ENCODE measurements at regions not wholly inside any gene's neighbourhood (a gene's known extent, or its start where the extent isn't known, plus 50 kb on each side); places are given as distances from the start of the nearest gene placed in this dataset.

DNA sequence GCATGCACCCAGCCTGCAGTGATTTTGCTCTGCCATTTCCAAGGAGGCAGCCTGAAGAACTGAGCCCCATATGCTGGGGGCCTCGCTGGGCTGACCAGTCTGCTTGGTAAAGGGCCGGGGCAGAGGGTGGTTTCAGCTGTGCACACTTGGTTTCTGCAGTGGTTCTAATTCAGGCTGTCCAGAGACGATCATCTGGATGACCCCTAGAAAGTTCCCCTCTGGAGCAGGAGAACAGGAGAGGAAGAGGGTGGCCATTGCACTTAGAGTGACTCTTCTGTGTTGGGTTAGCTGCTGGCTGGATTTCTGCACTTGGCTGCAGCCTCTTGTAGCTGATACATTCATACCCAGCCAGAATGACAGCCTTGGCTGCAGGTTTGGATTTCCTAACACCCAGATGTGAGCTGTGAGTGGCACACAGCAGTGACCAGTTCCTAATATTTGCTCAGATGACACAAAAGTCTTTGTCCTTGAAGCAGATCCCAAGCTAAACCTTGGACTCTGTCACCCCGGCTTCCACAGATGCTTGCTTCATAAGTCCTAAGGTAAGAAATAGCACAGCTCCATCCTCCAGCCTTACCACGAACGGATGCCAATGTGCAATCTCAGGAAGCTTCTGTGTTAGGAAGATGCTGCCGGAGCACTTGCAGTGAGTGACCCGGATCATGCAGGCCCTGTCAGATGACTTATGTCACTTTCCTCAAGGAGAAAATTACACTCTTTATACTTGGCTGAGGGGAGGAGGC, 105.6 kb downstream of the HNRNPLL start (continued):
- TF ChIP-seq, protein P1, sequence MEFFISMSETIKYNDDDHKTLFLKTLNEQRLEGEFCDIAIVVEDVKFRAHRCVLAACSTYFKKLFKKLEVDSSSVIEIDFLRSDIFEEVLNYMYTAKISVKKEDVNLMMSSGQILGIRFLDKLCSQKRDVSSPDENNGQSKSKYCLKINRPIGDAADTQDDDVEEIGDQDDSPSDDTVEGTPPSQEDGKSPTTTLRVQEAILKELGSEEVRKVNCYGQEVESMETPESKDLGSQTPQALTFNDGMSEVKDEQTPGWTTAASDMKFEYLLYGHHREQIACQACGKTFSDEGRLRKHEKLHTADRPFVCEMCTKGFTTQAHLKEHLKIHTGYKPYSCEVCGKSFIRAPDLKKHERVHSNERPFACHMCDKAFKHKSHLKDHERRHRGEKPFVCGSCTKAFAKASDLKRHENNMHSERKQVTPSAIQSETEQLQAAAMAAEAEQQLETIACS (CRISPR knock-in tag; IDR thresholded peaks at IDR 0.05), result no peak; the same call in 1 of the 2 replicates
- TF ChIP-seq GZF1 (CRISPR knock-in tag; IDR thresholded peaks at IDR 0.05), result no peak
- TF ChIP-seq, protein P2, sequence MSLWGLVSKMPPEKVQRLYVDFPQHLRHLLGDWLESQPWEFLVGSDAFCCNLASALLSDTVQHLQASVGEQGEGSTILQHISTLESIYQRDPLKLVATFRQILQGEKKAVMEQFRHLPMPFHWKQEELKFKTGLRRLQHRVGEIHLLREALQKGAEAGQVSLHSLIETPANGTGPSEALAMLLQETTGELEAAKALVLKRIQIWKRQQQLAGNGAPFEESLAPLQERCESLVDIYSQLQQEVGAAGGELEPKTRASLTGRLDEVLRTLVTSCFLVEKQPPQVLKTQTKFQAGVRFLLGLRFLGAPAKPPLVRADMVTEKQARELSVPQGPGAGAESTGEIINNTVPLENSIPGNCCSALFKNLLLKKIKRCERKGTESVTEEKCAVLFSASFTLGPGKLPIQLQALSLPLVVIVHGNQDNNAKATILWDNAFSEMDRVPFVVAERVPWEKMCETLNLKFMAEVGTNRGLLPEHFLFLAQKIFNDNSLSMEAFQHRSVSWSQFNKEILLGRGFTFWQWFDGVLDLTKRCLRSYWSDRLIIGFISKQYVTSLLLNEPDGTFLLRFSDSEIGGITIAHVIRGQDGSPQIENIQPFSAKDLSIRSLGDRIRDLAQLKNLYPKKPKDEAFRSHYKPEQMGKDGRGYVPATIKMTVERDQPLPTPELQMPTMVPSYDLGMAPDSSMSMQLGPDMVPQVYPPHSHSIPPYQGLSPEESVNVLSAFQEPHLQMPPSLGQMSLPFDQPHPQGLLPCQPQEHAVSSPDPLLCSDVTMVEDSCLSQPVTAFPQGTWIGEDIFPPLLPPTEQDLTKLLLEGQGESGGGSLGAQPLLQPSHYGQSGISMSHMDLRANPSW (CRISPR knock-in tag; IDR thresholded peaks at IDR 0.05; ENCODE audit: borderline replicate concordance), result no peak
- TF ChIP-seq, protein P3, sequence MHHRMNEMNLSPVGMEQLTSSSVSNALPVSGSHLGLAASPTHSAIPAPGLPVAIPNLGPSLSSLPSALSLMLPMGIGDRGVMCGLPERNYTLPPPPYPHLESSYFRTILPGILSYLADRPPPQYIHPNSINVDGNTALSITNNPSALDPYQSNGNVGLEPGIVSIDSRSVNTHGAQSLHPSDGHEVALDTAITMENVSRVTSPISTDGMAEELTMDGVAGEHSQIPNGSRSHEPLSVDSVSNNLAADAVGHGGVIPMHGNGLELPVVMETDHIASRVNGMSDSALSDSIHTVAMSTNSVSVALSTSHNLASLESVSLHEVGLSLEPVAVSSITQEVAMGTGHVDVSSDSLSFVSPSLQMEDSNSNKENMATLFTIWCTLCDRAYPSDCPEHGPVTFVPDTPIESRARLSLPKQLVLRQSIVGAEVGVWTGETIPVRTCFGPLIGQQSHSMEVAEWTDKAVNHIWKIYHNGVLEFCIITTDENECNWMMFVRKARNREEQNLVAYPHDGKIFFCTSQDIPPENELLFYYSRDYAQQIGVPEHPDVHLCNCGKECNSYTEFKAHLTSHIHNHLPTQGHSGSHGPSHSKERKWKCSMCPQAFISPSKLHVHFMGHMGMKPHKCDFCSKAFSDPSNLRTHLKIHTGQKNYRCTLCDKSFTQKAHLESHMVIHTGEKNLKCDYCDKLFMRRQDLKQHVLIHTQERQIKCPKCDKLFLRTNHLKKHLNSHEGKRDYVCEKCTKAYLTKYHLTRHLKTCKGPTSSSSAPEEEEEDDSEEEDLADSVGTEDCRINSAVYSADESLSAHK (CRISPR knock-in tag; IDR thresholded peaks at IDR 0.05; ENCODE audit: borderline replicate concordance), result no peak
- TF ChIP-seq GABPA (IDR thresholded peaks at IDR 0.05; ENCODE audit: low read depth, low read length), result no peak
- no peak for TF ChIP-seq GABPA (CRISPR knock-in tag; IDR thresholded peaks at IDR 0.05; ENCODE audit: low read depth)
- TF ChIP-seq, protein P4, sequence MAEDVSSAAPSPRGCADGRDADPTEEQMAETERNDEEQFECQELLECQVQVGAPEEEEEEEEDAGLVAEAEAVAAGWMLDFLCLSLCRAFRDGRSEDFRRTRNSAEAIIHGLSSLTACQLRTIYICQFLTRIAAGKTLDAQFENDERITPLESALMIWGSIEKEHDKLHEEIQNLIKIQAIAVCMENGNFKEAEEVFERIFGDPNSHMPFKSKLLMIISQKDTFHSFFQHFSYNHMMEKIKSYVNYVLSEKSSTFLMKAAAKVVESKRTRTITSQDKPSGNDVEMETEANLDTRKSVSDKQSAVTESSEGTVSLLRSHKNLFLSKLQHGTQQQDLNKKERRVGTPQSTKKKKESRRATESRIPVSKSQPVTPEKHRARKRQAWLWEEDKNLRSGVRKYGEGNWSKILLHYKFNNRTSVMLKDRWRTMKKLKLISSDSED (CRISPR knock-in tag; IDR thresholded peaks at IDR 0.05), result no peak
- TF ChIP-seq, protein P5, sequence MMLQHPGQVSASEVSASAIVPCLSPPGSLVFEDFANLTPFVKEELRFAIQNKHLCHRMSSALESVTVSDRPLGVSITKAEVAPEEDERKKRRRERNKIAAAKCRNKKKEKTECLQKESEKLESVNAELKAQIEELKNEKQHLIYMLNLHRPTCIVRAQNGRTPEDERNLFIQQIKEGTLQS (CRISPR knock-in tag; IDR thresholded peaks at IDR 0.05), result peak; percentile 59
- no peak for TF ChIP-seq MTA3 (CRISPR knock-in tag; IDR thresholded peaks at IDR 0.05)
- peak; percentile 71 to 91; a peak in 3 of 4 replicates for TF ChIP-seq EP300 (IDR thresholded peaks at IDR 0.05; ENCODE audit: low read depth in 2 of 2, low read length in 2 of 2)
- TF ChIP-seq EP300 (CRISPR knock-in tag; IDR thresholded peaks at IDR 0.05; ENCODE audit: borderline replicate concordance), result peak; percentile 86; the same call in 1 of the 2 replicates
- TF ChIP-seq, protein P6, sequence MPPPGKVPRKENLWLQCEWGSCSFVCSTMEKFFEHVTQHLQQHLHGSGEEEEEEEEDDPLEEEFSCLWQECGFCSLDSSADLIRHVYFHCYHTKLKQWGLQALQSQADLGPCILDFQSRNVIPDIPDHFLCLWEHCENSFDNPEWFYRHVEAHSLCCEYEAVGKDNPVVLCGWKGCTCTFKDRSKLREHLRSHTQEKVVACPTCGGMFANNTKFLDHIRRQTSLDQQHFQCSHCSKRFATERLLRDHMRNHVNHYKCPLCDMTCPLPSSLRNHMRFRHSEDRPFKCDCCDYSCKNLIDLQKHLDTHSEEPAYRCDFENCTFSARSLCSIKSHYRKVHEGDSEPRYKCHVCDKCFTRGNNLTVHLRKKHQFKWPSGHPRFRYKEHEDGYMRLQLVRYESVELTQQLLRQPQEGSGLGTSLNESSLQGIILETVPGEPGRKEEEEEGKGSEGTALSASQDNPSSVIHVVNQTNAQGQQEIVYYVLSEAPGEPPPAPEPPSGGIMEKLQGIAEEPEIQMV (CRISPR knock-in tag; IDR thresholded peaks at IDR 0.05; ENCODE audit: low read depth), result no peak
- no peak for TF ChIP-seq ZNF709 (CRISPR knock-in tag; IDR thresholded peaks at IDR 0.05)
- TF ChIP-seq SMC3 (IDR thresholded peaks at IDR 0.05; ENCODE audit: low read length), result peak; percentile 13; the same call in 1 of the 2 replicates
- no peak for TF ChIP-seq ARHGAP35 (CRISPR knock-in tag; IDR thresholded peaks at IDR 0.05; ENCODE audit: borderline replicate concordance)
- no peak for TF ChIP-seq KAT7 (CRISPR knock-in tag; IDR thresholded peaks at IDR 0.05; ENCODE audit: borderline replicate concordance)
- no peak; the same call in 1 of the 2 replicates for TF ChIP-seq GATA4 (IDR thresholded peaks at IDR 0.05; ENCODE audit: borderline replicate concordance, low read depth)
- no peak for TF ChIP-seq MAFF (IDR thresholded peaks at IDR 0.05; ENCODE audit: low read depth, low read length)
- TF ChIP-seq CENPX (CRISPR knock-in tag; IDR thresholded peaks at IDR 0.05), result no peak
- TF ChIP-seq DNMT1 (CRISPR knock-in tag; IDR thresholded peaks at IDR 0.05), result no peak
